ENCODE measurements at regions not wholly inside any gene's neighbourhood (a gene's known extent, or its start where the extent isn't known, plus 50 kb on each side); places are given as distances from the start of the nearest gene placed in this dataset.

- TF ChIP-seq ZBTB43 (CRISPR knock-in tag; IDR thresholded peaks at IDR 0.05) (no peak), E2F3 (CRISPR knock-in tag; IDR thresholded peaks at IDR 0.05) (no peak), ZZZ3 (IDR thresholded peaks at IDR 0.05) (no peak), CHD1 (IDR thresholded peaks at IDR 0.05; ENCODE audit: low read length) (no peak), EP300 (IDR thresholded peaks at IDR 0.05; ENCODE audit: low read length) (no peak), NONO (IDR thresholded peaks at IDR 0.05; ENCODE audit: low read depth in 2 of 2, low read length in 1 of 2) (no peak), CTCF (IDR thresholded peaks at IDR 0.05 in 2 of 3, conservative IDR thresholded peaks at IDR 0.05 in 1 of 3; ENCODE audit: insufficient read depth in 2 of 3, low read depth in 1 of 3, low read length in 3 of 3) (no peak)
These were observed 152.9 kb downstream of the CAND1 start for GRCh38 chr12:67422081-67422480.

All from K562 (cell line).